GM21423 (cell line): ENCODE measurements at regions not wholly inside any gene's neighbourhood (a gene's known extent, or its start where the extent isn't known, plus 50 kb on each side); places are given as distances from the start of the nearest gene placed in this dataset.

ENCODE experiments used
- ATAC-seq: cut with Tn5 transposase; IDR thresholded peaks from one replicate; pipeline ENCODE4 v1.9.1; 2021; ENCODE audit warnings: mild to moderate bottlenecking, moderate library complexity; ENCODE audit not compliant: unreplicated experiment

- ATAC-seq, result no peak
These were observed 52.0 kb upstream of the RPL11 start for GRCh38 chr1:23639460-23640095.

- no peak for ATAC-seq
These were observed 52.8 kb upstream of the RPL11 start for GRCh38 chr1:23638786-23639241.

GRCh38 chr1:23638188-23638619 lies 53.4 kb upstream of the RPL11 start:
- ATAC-seq, result no peak

- no peak for ATAC-seq
These were observed 55.6 kb upstream of the RPL11 start for GRCh38 chr1:23636009-23636408.

GRCh38 chr1:23634840-23635651 lies 56.6 kb upstream of the RPL11 start:
- ATAC-seq, result peak; percentile 43

GRCh38 chr1:23634518-23634839 lies 57.1 kb upstream of the RPL11 start:
- no peak for ATAC-seq

- ATAC-seq, result no peak
These were observed 59.0 kb upstream of the RPL11 start for GRCh38 chr1:23632479-23633160.

- no peak for ATAC-seq
These were observed 61.8 kb upstream of the RPL11 start for GRCh38 chr1:23629708-23630290.

- no peak for ATAC-seq
These were observed 62.6 kb upstream of the RPL11 start for GRCh38 chr1:23628951-23629387.

GRCh38 chr1:23627069-23627735 lies 64.4 kb upstream of the RPL11 start:
- ATAC-seq, result no peak

GRCh38 chr1:23625929-23626535 lies 65.6 kb upstream of the RPL11 start:
- ATAC-seq, result no peak

GRCh38 chr1:23625459-23625858 lies 66.1 kb upstream of the RPL11 start:
- ATAC-seq, result no peak

GRCh38 chr1:23624440-23624839 lies 65.1 kb upstream of the ID3 start:
- ATAC-seq, result no peak

- ATAC-seq, result no peak
These were observed 63.0 kb upstream of the ID3 start for GRCh38 chr1:23622284-23622683.

- ATAC-seq, result no peak
These were observed 61.3 kb upstream of the ID3 start for GRCh38 chr1:23620605-23621004.

GRCh38 chr1:23619299-23620188 lies 60.2 kb upstream of the ID3 start:
- ATAC-seq, result peak; percentile 69

- no peak for ATAC-seq
These were observed 59.3 kb upstream of the ID3 start for GRCh38 chr1:23618586-23619083.

GRCh38 chr1:23617084-23617521 lies 57.8 kb upstream of the ID3 start:
- ATAC-seq, result no peak

- no peak for ATAC-seq
These were observed 57.1 kb upstream of the ID3 start for GRCh38 chr1:23616292-23616824.
